IMR-90 (cell line): ENCODE measurements at regions not wholly inside any gene's neighbourhood (a gene's known extent, or its start where the extent isn't known, plus 50 kb on each side); places are given as distances from the start of the nearest gene placed in this dataset.

Experiments used
- ATAC-seq: fragments of 200-7000 bp; cut with Tn5 transposase; 2 replicates; pipeline ENCODE4 v1.9.1; 2020; ENCODE audit warnings: low read depth, mild to moderate bottlenecking, moderate library complexity
- BruUV-seq: library from RNA; stranded (reverse); fragments of 400-500 nt; replicated peaks from 2 replicates; lab custom pipeline; 2021; lab: Mats Ljungman, UMichigan
- CTCF ChIA-PET: fragments of 300-600 bp; formaldehyde crosslinking; extraction: SDS; loops from one replicate; lab custom pipeline; 2021; ENCODE audit warnings: antibody characterized with exemption; lab: Yijun Ruan, JAX
- POLR2A ChIA-PET: fragments of 300-600 bp; sonication (Branson Sonifier 250); formaldehyde crosslinking; loops from one replicate; lab custom pipeline; 2022; ENCODE audit warnings: antibody characterized with exemption; ENCODE audit not compliant: unreplicated experiment; lab: Charles Lee
- DNase-seq: peaks from one replicate; pipeline ENCODE4 v3.0.0; 2013
- H2AFZ ChIP-seq: replicated peaks from 2 replicates; pipeline ENCODE3; 2013; ENCODE audit warnings: low read length, mild to moderate bottlenecking; ENCODE audit not compliant: poor library complexity
- H2AK5ac ChIP-seq: 2 replicates; pipeline ENCODE4 v1.6.1; 2013; ENCODE audit warnings: low read depth, low read length, inconsistent platforms
- H2AK9ac ChIP-seq: replicated peaks from 2 replicates; pipeline ENCODE3; 2013; ENCODE audit warnings: mild to moderate bottlenecking, low read depth, low read length, moderate library complexity; ENCODE audit not compliant: poor library complexity
- H2BK120ac ChIP-seq: 2 replicates; pipeline ENCODE4 v1.6.1; 2013; ENCODE audit warnings: low read depth, low read length, inconsistent platforms
- H2BK15ac ChIP-seq: 3 replicates; pipeline ENCODE4 v1.6.1; 2013; ENCODE audit warnings: low read depth, low read length, inconsistent platforms
- H2BK20ac ChIP-seq: 2 replicates; pipeline ENCODE4 v1.6.1; 2013; ENCODE audit warnings: low read depth, mild to moderate bottlenecking, inconsistent platforms, low read length, moderate library complexity
- H2BK5ac ChIP-seq: 2 replicates; pipeline ENCODE4 v1.6.1; 2013; ENCODE audit warnings: mild to moderate bottlenecking, low read depth, low read length, inconsistent platforms; ENCODE audit not compliant: poor library complexity, severe bottlenecking
- H3K14ac ChIP-seq: replicated peaks from 2 replicates; pipeline ENCODE4 v1.6.1; 2013; ENCODE audit warnings: low read depth, low read length, inconsistent platforms
- H3K18ac ChIP-seq: 2 replicates; pipeline ENCODE4 v1.6.1; 2013; ENCODE audit warnings: low read depth, low read length, control low read depth
- H3K23ac ChIP-seq: 2 replicates; pipeline ENCODE4 v1.6.1; 2013; ENCODE audit warnings: low read depth, low read length, inconsistent platforms
- H3K27ac ChIP-seq: 2 replicates; pipeline ENCODE4 v1.5.1; 2013; ENCODE audit warnings: mild to moderate bottlenecking, control low read depth, low read length; ENCODE audit not compliant: insufficient read depth
- H3K27me3 ChIP-seq: 2 replicates; pipeline ENCODE4 v1.6.1; 2013; ENCODE audit warnings: low read length; ENCODE audit not compliant: control insufficient read depth, insufficient read depth
- H3K36me3 ChIP-seq: 2 replicates; pipeline ENCODE4 v1.6.1; 2013; ENCODE audit warnings: low read length, mixed read lengths; ENCODE audit not compliant: control insufficient read depth, insufficient read depth
- H3K4ac ChIP-seq: 2 replicates; pipeline ENCODE4 v1.6.1; 2013; ENCODE audit warnings: low read depth, low read length, inconsistent platforms
- H3K4me1 ChIP-seq: 2 replicates; pipeline ENCODE4 v1.6.1; 2013; ENCODE audit warnings: low read length, mixed read lengths; ENCODE audit not compliant: control insufficient read depth, insufficient read depth
- H3K4me2 ChIP-seq: 2 replicates; pipeline ENCODE4 v1.6.1; 2013; ENCODE audit warnings: low read depth, mild to moderate bottlenecking, control low read depth, low read length, moderate library complexity
- H3K4me3 ChIP-seq: 2 replicates; pipeline ENCODE4 v1.5.1; 2013; ENCODE audit warnings: low read depth, mild to moderate bottlenecking, control low read depth, low read length, moderate library complexity; ENCODE audit not compliant: insufficient read depth
- H3K56ac ChIP-seq: 2 replicates; pipeline ENCODE4 v1.6.1; 2013; ENCODE audit warnings: low read length, inconsistent platforms; ENCODE audit not compliant: insufficient read depth; ENCODE audit errors: extremely low read depth
- H3K79me1 ChIP-seq, 2 experiments: 2 replicates each; pipeline ENCODE4 v1.6.1; 2013; ENCODE audit warnings: low read length in 2 of 2, inconsistent platforms in 1 of 2, low read depth in 1 of 2
- H3K9ac ChIP-seq: 2 replicates; pipeline ENCODE4 v1.6.1; 2013; ENCODE audit warnings: low read depth, low read length, control low read depth
- H3K9me1 ChIP-seq: 2 replicates; pipeline ENCODE4 v1.6.1; 2013; ENCODE audit warnings: low read length, inconsistent platforms; ENCODE audit not compliant: insufficient read depth
- H3K9me3 ChIP-seq: 2 replicates; pipeline ENCODE4 v1.6.1; 2013; ENCODE audit warnings: low read length; ENCODE audit not compliant: control insufficient read depth, insufficient read depth
- H4K20me1 ChIP-seq: 2 replicates; pipeline ENCODE4 v1.6.1; 2013; ENCODE audit warnings: low read length, inconsistent platforms; ENCODE audit not compliant: insufficient read depth
- H4K5ac ChIP-seq: 2 replicates; pipeline ENCODE4 v1.6.1; 2013; ENCODE audit warnings: mild to moderate bottlenecking, low read depth, low read length, control low read depth
- H4K8ac ChIP-seq, 2 experiments: 2 replicates each; pipeline ENCODE4 v1.6.1; 2013; ENCODE audit warnings: low read depth in 2 of 2, low read length in 2 of 2, control low read depth in 1 of 2, inconsistent platforms in 1 of 2
- H4K91ac ChIP-seq: 2 replicates; pipeline ENCODE4 v1.6.1; 2013; ENCODE audit warnings: low read depth, low read length, inconsistent platforms; ENCODE audit not compliant: insufficient read depth
- CTCF ChIP-seq: conservative IDR thresholded peaks from 2 replicates; pipeline ENCODE4 v1.5.1; 2012; ENCODE audit warnings: mild to moderate bottlenecking, low read depth, low read length, improper control_type of control experiment
- FOS ChIP-seq: fragments of 150-350 bp; IDR thresholded peaks from 2 replicates; pipeline ENCODE4 v1.6.1; 2016; ENCODE audit warnings: low read depth, low read length
- WGBS, 2 experiments: methylation state at CpG; one replicate each; pipeline versions ENCODE4 v1.1.5 to v1.1.7; 2013; ENCODE audit warnings: missing lambda C conversion rate in 2 of 2; ENCODE audit not compliant: insufficient read length in 1 of 2; ENCODE audit errors: extremely low coverage in 2 of 2; 5-methylcytosine and 5-hydroxymethylcytosine counted together
- dilution Hi-C: fragments of 300-500 bp; cut with HindIII; formaldehyde crosslinking; loops from one replicate; pipeline ENCODE4 v1.14.3; 2018; ENCODE audit warnings: low sequenced_read_pairs; ENCODE audit not compliant: unreplicated experiment
- in situ Hi-C: fragments of 300-500 bp; cut with MboI; formaldehyde crosslinking; loops from 3 replicates; pipeline ENCODE4 v1.14.3; 2019; ENCODE audit warnings: low sequenced_read_pairs, inconsistent platforms, mixed read lengths
- intact Hi-C: fragments of 100-400 bp; cut with micrococcal nuclease; formaldehyde crosslinking; loops from 2 replicates; pipeline ENCODE4 v1.10.0; 2022

DNA sequence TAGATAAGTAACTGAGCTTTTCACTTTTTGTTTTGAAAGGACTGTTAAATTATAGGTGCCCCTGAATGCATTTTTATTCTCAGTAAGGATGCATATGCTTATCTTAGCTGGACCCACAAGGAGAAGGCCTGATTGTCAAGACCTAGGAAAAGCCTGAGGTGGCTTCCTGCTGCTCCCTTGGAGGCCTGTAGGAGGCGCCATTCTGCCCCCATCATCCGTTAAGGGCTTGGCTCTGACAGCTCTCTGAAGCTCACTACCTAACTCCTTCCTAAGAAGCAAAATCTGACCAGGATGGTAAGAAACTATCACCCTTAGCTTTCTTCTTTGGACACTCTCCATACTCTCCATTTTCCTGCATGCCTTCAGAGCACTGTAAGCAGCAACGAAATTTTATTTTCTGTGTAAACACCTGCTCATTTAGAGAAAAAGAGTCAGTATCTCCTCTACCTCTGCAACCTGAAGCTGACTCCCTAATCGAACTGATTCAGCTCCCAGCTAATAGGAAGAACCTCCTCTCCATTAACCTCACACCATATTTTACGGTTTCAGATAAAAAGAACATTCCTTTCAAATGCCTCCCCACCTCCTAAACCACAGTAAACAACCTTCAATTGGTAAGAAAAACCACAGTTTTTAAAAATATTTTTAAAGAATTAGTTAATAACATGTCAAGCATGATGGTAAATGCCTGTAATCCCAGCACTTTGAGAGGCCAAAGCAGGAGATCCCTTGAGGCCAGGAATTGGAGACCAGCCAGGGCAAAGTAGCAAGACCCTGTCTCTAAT, 73.4 kb upstream of the EDNRA start:
- Histone ChIP-seq H4K91ac (no peak overlapping the region), H3K9me3 (no peaks in the 10 kb centered on the region), H2AFZ (no peak overlapping the region), H3K23ac (no peak overlapping the region), H3K56ac (no peak overlapping the region), H3K18ac (no peak overlapping the region), H2AK5ac (no peak overlapping the region), H2BK20ac (no peak overlapping the region; the same call in 1 of the 2 replicates), H2BK5ac (no peak overlapping the region), H3K4me3 (no peak overlapping the region), H4K5ac (no peak overlapping the region), H4K8ac (no peak overlapping the region), H3K4me1 (no peaks in the 10 kb centered on the region), H3K79me1 (no peaks in the 10 kb centered on the region), H3K4me2 (no peak overlapping the region), H3K4ac (no peak overlapping the region), H3K27ac (no peak overlapping the region), H2BK15ac (no peak overlapping the region), H3K36me3 (no peaks in the 10 kb centered on the region), H3K14ac (no peak overlapping the region), H2BK120ac (no peak overlapping the region), H3K9ac (no peak overlapping the region), H3K27me3 (no peaks in the 10 kb centered on the region), H3K9me1 (no peaks in the 10 kb centered on the region; the same call in 1 of the 2 replicates), H4K20me1 (no peaks in the 10 kb centered on the region), H2AK9ac (no peak overlapping the region)
- TF ChIP-seq CTCF (0 out of 2 replicates have a peak, but pooled peaks have one; percentile 12), FOS (no peak)
- DNase-seq (no peak), ATAC-seq (no peak; the same call in 1 of the 2 replicates)
- in situ Hi-C loops (no loop called here), dilution Hi-C loops (no loop called here), intact Hi-C loops (no loop called here)
- ChIA-PET POLR2A (no interaction called here), CTCF (interaction anchor here (0.6 to 1.5 kb wide), 7 partner anchors 9 to 1876 kb away, joined by 3 to 8 read pairs (median 4); no protein-coding TSS in a partner anchor)
- WGBS, 2 experiments, result 19% methylated on average over 3 of the region's 5 CpGs; no CpG with 5 or more reads in 1 of the 2 experiments
- no TSS peak for BruUV-seq
